ENCODE measurements at regions not wholly inside any gene's neighbourhood (a gene's known extent, or its start where the extent isn't known, plus 50 kb on each side); places are given as distances from the start of the nearest gene placed in this dataset.
"Not testable (repeated sequence)": the region's sequence is repeated elsewhere in the genome, so short reads cannot be mapped to it uniquely, and the experiment has no call there.

DNA sequence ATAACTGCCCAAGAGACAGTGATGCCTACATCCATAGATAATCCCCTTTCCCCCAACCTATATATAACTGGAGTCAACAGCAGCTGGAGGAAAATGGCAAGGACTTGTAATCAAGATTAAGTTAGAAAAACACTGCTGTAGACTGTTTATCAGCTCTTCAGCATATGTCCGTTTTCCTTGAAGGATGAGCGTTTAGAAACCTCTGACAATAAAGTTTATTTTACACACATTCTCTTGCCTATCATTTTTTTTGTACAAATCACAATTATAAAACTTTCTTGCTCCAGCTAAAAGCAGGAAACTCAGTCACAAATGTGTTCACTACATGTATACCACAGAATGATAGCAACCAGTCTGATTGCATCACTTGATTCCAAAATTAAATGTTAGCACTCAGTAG is 50.8 kb downstream of the PPIAL4G start:
- H3K27ac ChIP-seq (ENCODE audit: low read depth in 2 of 2, low read length in 2 of 2); H3K4me3 ChIP-seq (ENCODE audit: low read length in 2 of 2); H3K4me1 ChIP-seq (ENCODE audit: control insufficient read depth in 2 of 2, insufficient read depth in 2 of 2, low read length in 2 of 2); H3K27me3 ChIP-seq (ENCODE audit: control insufficient read depth in 2 of 2, insufficient read depth in 2 of 2, low read length in 2 of 2); H3K9ac ChIP-seq (ENCODE audit: low read depth in 1 of 2, low read length in 2 of 2); H3K9me3 ChIP-seq (ENCODE audit: control insufficient read depth in 2 of 2, low read length in 2 of 2); H3K36me3 ChIP-seq (ENCODE audit: control insufficient read depth in 2 of 2, insufficient read depth in 2 of 2, low read length in 2 of 2): not testable (repeated sequence)

DNA sequence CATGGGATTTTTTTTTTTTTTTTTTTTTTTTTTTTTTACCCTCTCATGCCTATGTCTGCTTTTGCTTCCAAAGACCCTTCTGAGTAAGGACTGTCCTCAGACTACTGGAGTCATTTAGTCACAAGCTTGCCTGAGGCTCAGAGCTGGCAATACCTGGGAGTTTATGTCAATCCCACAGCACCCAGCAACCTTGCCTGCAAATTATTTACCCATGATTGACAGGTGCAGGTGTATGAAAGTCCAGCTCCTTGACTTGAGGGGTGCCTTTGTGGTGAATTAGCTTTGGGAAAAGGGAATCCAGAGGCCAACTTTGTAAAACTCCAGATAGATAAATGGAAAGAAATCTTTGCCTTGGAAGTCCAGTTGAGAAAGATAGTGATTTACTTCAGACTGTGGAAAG is 53.2 kb downstream of the PPIAL4G start:
- not testable (repeated sequence) for H3K36me3 ChIP-seq (ENCODE audit: control insufficient read depth in 2 of 2, insufficient read depth in 2 of 2, low read length in 2 of 2); H3K27ac ChIP-seq (ENCODE audit: low read depth in 2 of 2, low read length in 2 of 2); H3K9me3 ChIP-seq (ENCODE audit: control insufficient read depth in 2 of 2, low read length in 2 of 2); H3K4me3 ChIP-seq (ENCODE audit: low read length in 2 of 2); H3K27me3 ChIP-seq (ENCODE audit: control insufficient read depth in 2 of 2, insufficient read depth in 2 of 2, low read length in 2 of 2); H3K4me1 ChIP-seq (ENCODE audit: control insufficient read depth in 2 of 2, insufficient read depth in 2 of 2, low read length in 2 of 2); H3K9ac ChIP-seq (ENCODE audit: low read depth in 1 of 2, low read length in 2 of 2)

DNA sequence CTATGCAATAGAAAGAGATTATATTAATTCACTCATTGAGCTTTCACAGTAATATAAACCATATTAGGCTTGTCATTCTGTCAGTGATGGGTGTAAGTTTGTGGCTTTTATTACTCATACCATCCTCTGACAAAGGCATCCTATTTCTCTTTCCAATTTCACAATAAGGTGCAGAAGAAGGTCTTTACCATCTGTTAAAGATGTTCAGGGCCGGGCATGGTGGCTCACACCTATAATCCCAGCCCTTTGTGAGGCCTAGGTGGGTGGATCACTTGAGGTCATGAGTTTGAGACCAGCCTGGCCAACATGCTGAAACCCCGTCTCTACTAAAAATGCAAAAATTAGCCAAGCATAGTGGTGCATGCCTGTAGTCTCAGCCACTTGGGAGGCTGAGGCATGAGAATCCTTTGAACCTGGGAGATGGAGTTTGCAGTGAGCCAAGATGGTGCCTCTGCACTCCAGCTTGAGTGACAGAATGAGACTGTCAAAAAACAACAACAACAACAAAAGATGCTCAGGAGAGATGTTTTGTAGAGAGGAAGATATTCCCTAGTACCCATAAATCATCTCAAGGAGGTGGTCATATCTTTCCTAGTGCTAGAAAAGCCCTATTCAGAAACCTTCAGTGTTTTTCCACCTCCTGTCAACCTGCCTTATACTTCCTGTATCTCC is 56.0 kb downstream of the PPIAL4G start:
- H3K27ac ChIP-seq (ENCODE audit: low read depth in 2 of 2, low read length in 2 of 2); H3K9ac ChIP-seq (ENCODE audit: low read depth in 1 of 2, low read length in 2 of 2); H3K4me1 ChIP-seq (ENCODE audit: control insufficient read depth in 2 of 2, insufficient read depth in 2 of 2, low read length in 2 of 2); H3K27me3 ChIP-seq (ENCODE audit: control insufficient read depth in 2 of 2, insufficient read depth in 2 of 2, low read length in 2 of 2); H3K4me3 ChIP-seq (ENCODE audit: low read length in 2 of 2); H3K9me3 ChIP-seq (ENCODE audit: control insufficient read depth in 2 of 2, low read length in 2 of 2); H3K36me3 ChIP-seq (ENCODE audit: control insufficient read depth in 2 of 2, insufficient read depth in 2 of 2, low read length in 2 of 2): not testable (repeated sequence)

DNA sequence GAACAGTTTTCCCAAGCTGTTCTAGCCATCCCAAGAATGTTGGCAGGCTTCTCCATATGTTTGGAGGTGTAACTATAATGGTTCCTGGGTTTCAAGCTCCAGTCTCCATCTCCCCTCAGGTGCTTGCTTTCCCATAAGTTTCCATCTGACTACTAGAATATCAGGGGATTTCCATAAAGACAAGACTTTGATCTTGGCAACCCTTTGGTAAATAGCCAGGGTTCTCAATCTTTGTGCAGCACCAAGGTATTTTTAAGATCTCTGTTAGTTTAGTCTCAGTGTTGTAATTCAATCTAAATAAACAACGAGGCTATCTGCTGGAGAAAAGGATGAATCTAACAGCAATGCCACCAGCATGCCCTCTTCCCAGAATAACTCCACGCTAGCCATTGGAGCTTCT is 56.7 kb downstream of the PPIAL4G start:
- not testable (repeated sequence) for H3K36me3 ChIP-seq (ENCODE audit: control insufficient read depth in 2 of 2, insufficient read depth in 2 of 2, low read length in 2 of 2); H3K4me1 ChIP-seq (ENCODE audit: control insufficient read depth in 2 of 2, insufficient read depth in 2 of 2, low read length in 2 of 2); H3K9ac ChIP-seq (ENCODE audit: low read depth in 1 of 2, low read length in 2 of 2); H3K27me3 ChIP-seq (ENCODE audit: control insufficient read depth in 2 of 2, insufficient read depth in 2 of 2, low read length in 2 of 2); H3K27ac ChIP-seq (ENCODE audit: low read depth in 2 of 2, low read length in 2 of 2); H3K4me3 ChIP-seq (ENCODE audit: low read length in 2 of 2); H3K9me3 ChIP-seq (ENCODE audit: control insufficient read depth in 2 of 2, low read length in 2 of 2)

DNA sequence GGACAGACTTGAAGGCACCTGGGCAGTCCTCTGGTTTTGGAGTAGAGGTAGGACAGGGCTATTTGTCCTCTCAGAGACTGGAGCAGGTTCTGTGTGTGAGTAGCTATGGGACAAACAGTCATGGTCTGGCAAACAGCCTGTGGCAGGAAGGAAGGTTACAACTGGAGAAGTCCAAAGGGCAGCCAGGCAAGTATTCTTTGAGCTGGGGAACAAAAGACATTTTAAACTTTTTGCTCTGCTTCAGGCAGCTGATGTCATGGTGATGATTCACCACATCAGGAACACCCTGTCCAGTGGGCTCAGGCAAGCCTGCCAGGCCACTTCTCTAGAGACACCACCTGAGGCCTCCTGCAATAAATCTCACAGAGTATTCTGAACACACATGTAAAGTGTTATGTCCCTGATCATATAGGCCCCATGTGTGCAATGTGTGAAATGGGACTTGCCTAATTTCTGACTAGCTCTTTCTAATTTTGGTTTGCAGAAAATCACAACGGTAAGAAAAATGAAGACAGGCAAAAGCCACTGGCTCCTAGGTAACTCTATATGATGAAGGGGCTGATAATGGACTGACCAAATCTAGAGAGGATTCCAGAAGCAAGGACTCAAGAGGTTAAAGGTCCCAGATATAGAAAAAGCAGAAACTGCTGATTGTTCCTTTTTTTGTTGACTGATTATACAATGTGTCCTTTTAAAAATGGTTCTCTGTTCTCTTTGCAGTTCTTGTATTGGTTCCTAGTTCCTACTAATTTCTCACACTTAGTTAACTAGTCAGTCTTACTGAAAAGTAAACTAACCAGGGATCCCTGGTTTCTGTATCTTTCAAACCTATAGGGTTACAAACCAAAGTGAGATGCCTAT is 58.7 kb downstream of the PPIAL4G start:
- not testable (repeated sequence) for H3K36me3 ChIP-seq (ENCODE audit: control insufficient read depth in 2 of 2, insufficient read depth in 2 of 2, low read length in 2 of 2); H3K4me3 ChIP-seq (ENCODE audit: low read length in 2 of 2); H3K9me3 ChIP-seq (ENCODE audit: control insufficient read depth in 2 of 2, low read length in 2 of 2); H3K27me3 ChIP-seq (ENCODE audit: control insufficient read depth in 2 of 2, insufficient read depth in 2 of 2, low read length in 2 of 2); H3K4me1 ChIP-seq (ENCODE audit: control insufficient read depth in 2 of 2, insufficient read depth in 2 of 2, low read length in 2 of 2); H3K9ac ChIP-seq (ENCODE audit: low read depth in 1 of 2, low read length in 2 of 2)
- peak overlapping the region; percentile 6 to 64 for H3K27ac ChIP-seq (ENCODE audit: low read depth in 2 of 2, low read length in 2 of 2)

DNA sequence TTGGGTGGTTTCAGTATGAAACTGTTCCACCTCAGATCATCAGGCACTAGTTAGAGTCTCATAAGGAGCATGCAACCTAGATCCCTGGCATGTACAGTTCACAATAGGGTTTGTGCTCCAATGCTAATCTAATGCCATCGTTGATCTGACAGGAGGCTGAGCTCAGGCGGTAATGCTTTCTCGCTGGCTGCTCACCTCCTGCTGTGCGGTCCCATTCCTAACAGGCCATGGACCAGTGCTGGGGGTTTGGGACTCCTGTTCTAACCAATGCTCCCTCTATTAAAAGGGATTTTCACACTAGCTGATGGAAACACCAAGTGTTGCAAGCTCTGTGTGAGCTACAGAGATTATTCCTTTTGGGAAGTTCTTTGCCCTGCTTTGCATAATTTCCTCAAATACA is 60.2 kb downstream of the PPIAL4G start:
- not testable (repeated sequence) for H3K36me3 ChIP-seq (ENCODE audit: control insufficient read depth in 2 of 2, insufficient read depth in 2 of 2, low read length in 2 of 2); H3K27me3 ChIP-seq (ENCODE audit: control insufficient read depth in 2 of 2, insufficient read depth in 2 of 2, low read length in 2 of 2); H3K9me3 ChIP-seq (ENCODE audit: control insufficient read depth in 2 of 2, low read length in 2 of 2); H3K4me1 ChIP-seq (ENCODE audit: control insufficient read depth in 2 of 2, insufficient read depth in 2 of 2, low read length in 2 of 2); H3K27ac ChIP-seq (ENCODE audit: low read depth in 2 of 2, low read length in 2 of 2); H3K4me3 ChIP-seq (ENCODE audit: low read length in 2 of 2); H3K9ac ChIP-seq (ENCODE audit: low read depth in 1 of 2, low read length in 2 of 2)

DNA sequence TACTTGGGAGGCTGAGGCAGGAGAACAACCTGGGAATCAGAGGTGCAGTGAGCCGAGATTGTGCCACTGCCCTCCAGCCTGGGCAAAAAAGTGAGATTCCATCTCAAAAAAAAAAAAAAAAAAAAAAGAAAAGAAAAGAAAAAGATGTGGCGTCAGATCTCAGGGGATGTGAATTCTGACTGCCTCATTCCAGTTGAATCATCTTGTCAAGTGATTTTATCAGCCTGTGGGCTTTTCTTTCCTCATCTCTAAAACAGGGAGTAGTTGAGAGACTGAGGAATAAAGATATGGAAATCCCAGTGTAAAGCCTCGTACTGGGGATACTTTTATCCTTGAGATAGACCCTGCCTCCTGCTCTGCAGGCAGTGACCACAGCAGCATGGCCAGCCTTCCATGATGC is 65.9 kb downstream of the PPIAL4G start:
- H3K36me3 ChIP-seq (ENCODE audit: control insufficient read depth in 2 of 2, insufficient read depth in 2 of 2, low read length in 2 of 2); H3K4me1 ChIP-seq (ENCODE audit: control insufficient read depth in 2 of 2, insufficient read depth in 2 of 2, low read length in 2 of 2); H3K9me3 ChIP-seq (ENCODE audit: control insufficient read depth in 2 of 2, low read length in 2 of 2); H3K9ac ChIP-seq (ENCODE audit: low read depth in 1 of 2, low read length in 2 of 2); H3K4me3 ChIP-seq (ENCODE audit: low read length in 2 of 2); H3K27me3 ChIP-seq (ENCODE audit: control insufficient read depth in 2 of 2, insufficient read depth in 2 of 2, low read length in 2 of 2); H3K27ac ChIP-seq (ENCODE audit: low read depth in 2 of 2, low read length in 2 of 2): not testable (repeated sequence)

DNA sequence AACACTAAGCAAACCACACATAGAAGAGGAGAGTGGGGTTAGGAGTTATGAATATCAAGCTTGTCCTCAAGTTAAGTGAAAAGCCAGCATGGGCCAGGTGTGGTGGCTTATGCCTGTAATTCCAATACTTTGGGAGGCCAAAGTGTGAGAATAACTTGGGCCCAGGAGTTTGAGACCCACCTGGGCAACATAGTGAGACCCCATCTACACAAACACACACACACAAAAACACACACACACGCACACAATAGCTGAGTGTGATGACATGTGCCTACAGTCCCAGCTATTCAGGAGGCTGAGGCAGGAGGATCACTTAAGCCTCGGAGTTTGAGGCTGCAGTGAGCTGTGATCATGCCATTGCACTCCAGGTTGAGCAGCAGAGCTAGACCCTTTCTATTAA is 69.7 kb downstream of the PPIAL4G start:
- H3K9me3 ChIP-seq (ENCODE audit: control insufficient read depth in 2 of 2, low read length in 2 of 2); H3K9ac ChIP-seq (ENCODE audit: low read depth in 1 of 2, low read length in 2 of 2); H3K27ac ChIP-seq (ENCODE audit: low read depth in 2 of 2, low read length in 2 of 2); H3K36me3 ChIP-seq (ENCODE audit: control insufficient read depth in 2 of 2, insufficient read depth in 2 of 2, low read length in 2 of 2); H3K27me3 ChIP-seq (ENCODE audit: control insufficient read depth in 2 of 2, insufficient read depth in 2 of 2, low read length in 2 of 2); H3K4me3 ChIP-seq (ENCODE audit: low read length in 2 of 2); H3K4me1 ChIP-seq (ENCODE audit: control insufficient read depth in 2 of 2, insufficient read depth in 2 of 2, low read length in 2 of 2): not testable (repeated sequence)

DNA sequence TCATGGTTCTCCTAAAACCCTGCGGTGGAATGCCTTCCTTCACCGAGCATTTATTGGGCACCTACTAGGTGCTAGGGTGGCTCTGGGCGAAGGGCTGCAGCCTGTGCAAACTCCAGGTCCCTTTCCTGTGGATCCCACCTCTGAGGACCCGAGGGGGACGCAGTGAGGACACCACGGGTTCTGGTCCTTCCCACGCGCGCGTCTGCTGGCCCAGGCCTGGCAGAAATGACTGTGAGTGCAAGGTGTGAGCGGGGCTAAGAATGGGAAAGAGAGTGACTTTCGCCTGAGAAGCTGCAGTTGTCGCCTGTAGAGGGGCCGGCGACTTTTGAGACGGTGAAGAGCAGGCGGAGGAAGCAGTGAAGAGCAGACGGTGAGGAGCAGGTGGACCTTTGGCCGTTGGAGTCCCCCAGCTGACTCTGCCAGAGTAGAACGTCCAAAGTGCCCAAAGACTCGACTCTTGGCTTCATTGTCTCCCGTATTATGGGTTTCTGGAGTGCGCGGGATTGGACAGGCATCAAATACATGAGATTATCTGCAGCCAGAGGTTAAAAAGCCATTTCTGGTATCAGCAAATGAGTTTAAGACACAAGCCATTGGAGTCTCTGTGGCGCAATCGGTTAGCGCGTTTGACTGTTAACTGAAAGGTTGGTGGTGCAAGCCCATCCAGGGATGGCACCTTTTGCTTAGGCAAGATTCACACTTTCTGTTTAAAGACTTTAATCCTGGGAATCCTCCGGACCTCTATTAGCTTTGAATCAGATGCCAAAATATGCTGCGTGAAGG is 78.1 kb downstream of the PPIAL4G start:
- H3K9me3 ChIP-seq (ENCODE audit: control insufficient read depth in 2 of 2, low read length in 2 of 2); H3K9ac ChIP-seq (ENCODE audit: low read depth in 1 of 2, low read length in 2 of 2); H3K4me3 ChIP-seq (ENCODE audit: low read length in 2 of 2); H3K27ac ChIP-seq (ENCODE audit: low read depth in 2 of 2, low read length in 2 of 2); H3K36me3 ChIP-seq (ENCODE audit: control insufficient read depth in 2 of 2, insufficient read depth in 2 of 2, low read length in 2 of 2); H3K4me1 ChIP-seq (ENCODE audit: control insufficient read depth in 2 of 2, insufficient read depth in 2 of 2, low read length in 2 of 2); H3K27me3 ChIP-seq (ENCODE audit: control insufficient read depth in 2 of 2, insufficient read depth in 2 of 2, low read length in 2 of 2): not testable (repeated sequence)

DNA sequence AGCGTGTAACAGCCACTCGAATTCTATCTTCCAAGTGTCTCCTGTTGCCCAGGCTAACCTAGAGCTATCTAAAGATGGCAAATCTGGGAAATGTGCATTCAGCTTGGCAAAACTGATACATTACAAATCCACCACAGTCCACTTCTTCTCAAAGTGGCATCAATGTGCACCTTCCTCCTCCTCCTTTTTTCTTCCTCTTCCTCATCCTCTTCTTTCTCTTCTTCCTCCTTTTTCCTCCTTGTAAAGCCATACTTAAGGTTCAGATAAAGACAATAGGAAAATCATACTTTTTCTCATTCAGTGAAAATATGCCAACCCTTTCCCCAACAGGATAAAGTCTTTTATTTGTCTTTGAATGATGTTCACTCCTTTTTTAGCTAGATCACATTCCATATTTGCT is 79.2 kb downstream of the PPIAL4G start:
- not testable (repeated sequence) for H3K4me1 ChIP-seq (ENCODE audit: control insufficient read depth in 2 of 2, insufficient read depth in 2 of 2, low read length in 2 of 2); H3K27ac ChIP-seq (ENCODE audit: low read depth in 2 of 2, low read length in 2 of 2); H3K9me3 ChIP-seq (ENCODE audit: control insufficient read depth in 2 of 2, low read length in 2 of 2); H3K4me3 ChIP-seq (ENCODE audit: low read length in 2 of 2); H3K36me3 ChIP-seq (ENCODE audit: control insufficient read depth in 2 of 2, insufficient read depth in 2 of 2, low read length in 2 of 2); H3K27me3 ChIP-seq (ENCODE audit: control insufficient read depth in 2 of 2, insufficient read depth in 2 of 2, low read length in 2 of 2); H3K9ac ChIP-seq (ENCODE audit: low read depth in 1 of 2, low read length in 2 of 2)
